ENCODE measurements at regions not wholly inside any gene's neighbourhood (a gene's known extent, or its start where the extent isn't known, plus 50 kb on each side); places are given as distances from the start of the nearest gene placed in this dataset.

- intact Hi-C loops (cut with micrococcal nuclease) (no loop called here), in situ Hi-C loops (cut with MboI; ENCODE audit: low sequenced_read_pairs) (no loop called here), dilution Hi-C loops (cut with HindIII; ENCODE audit: low sequenced_read_pairs, unreplicated experiment) (no loop called here)
- Histone ChIP-seq H2BK5ac (ENCODE audit: low read depth, low read length, poor library complexity, severe bottlenecking) (no peak overlapping the region), H4K5ac (ENCODE audit: low read depth, low read length) (no peak overlapping the region), H3K23ac (ENCODE audit: low read depth, low read length) (no peak overlapping the region), H3K9me3 (ENCODE audit: control insufficient read depth, insufficient read depth, low read length) (peaks cover 6% of the 10 kb centered on the region), H3K27ac (ENCODE audit: insufficient read depth, low read length) (no peak overlapping the region), H3K9ac (ENCODE audit: low read depth, low read length) (no peak overlapping the region), H2AK5ac (ENCODE audit: low read depth, low read length) (no peak overlapping the region), H3K4ac (ENCODE audit: low read depth, low read length) (no peak overlapping the region), H3K56ac (ENCODE audit: extremely low read depth, insufficient read depth, low read length) (no peak overlapping the region), H2BK20ac (ENCODE audit: low read depth, low read length) (no peak overlapping the region), H3K9me1 (ENCODE audit: insufficient read depth, low read length) (no peaks in the 10 kb centered on the region), H3K4me2 (ENCODE audit: low read depth, low read length) (no peak overlapping the region), H2BK15ac (ENCODE audit: low read depth, low read length) (no peak overlapping the region), H3K4me3 (ENCODE audit: insufficient read depth, low read depth, low read length) (no peak overlapping the region), H3K27me3 (ENCODE audit: control insufficient read depth, insufficient read depth, low read length) (no peaks in the 10 kb centered on the region), H3K18ac (ENCODE audit: low read depth, low read length) (no peak overlapping the region), H4K91ac (ENCODE audit: insufficient read depth, low read depth, low read length) (no peak overlapping the region), H4K20me1 (ENCODE audit: insufficient read depth, low read length) (no peaks in the 10 kb centered on the region), H4K8ac (ENCODE audit: low read depth in 2 of 2, low read length in 2 of 2) (no peak overlapping the region), H2AFZ (replicated peaks; ENCODE audit: low read length, poor library complexity) (no peak overlapping the region), H2BK120ac (ENCODE audit: low read depth, low read length) (no peak overlapping the region), H3K79me1 (ENCODE audit: low read depth in 1 of 2, low read length in 2 of 2) (no peaks in the 10 kb centered on the region), H3K36me3 (ENCODE audit: control insufficient read depth, insufficient read depth, low read length) (no peaks in the 10 kb centered on the region), H3K14ac (replicated peaks; ENCODE audit: low read depth, low read length) (no peak overlapping the region), H3K4me1 (ENCODE audit: control insufficient read depth, insufficient read depth, low read length) (no peaks in the 10 kb centered on the region), H2AK9ac (replicated peaks; ENCODE audit: low read depth, low read length, poor library complexity) (no peak overlapping the region)
- POLR2A ChIA-PET (ENCODE audit: unreplicated experiment), result no interaction called here
- CTCF ChIA-PET, result no interaction called here
- WGBS, 2 experiments (ENCODE audit: extremely low coverage in 2 of 2, insufficient read length in 1 of 2), result no CpG with 5 or more reads among the region's 2 CpGs
- DNase-seq (no peak), ATAC-seq (ENCODE audit: low read depth) (no peak)
- BruUV-seq (replicated peaks), result no TSS peak
- TF ChIP-seq BHLHE40 (IDR thresholded peaks at IDR 0.05; ENCODE audit: low read depth, low read length) (no peak), FOS (IDR thresholded peaks at IDR 0.05; ENCODE audit: low read depth, low read length) (no peak), USF2 (IDR thresholded peaks at IDR 0.05; ENCODE audit: low read depth, low read length) (no peak), RAD21 (IDR thresholded peaks at IDR 0.05; ENCODE audit: low read length) (no peak), RCOR1 (IDR thresholded peaks at IDR 0.05; ENCODE audit: insufficient replicate concordance, low read length) (no peak), CEBPB (IDR thresholded peaks at IDR 0.05; ENCODE audit: low read depth, low read length) (no peak)
These were observed 236.7 kb upstream of the PCSK5 start for GRCh38 chr9:75653750-75654149.
